Skeletal muscle cell (primary cell): ENCODE measurements at regions not wholly inside any gene's neighbourhood (a gene's known extent, or its start where the extent isn't known, plus 50 kb on each side); places are given as distances from the start of the nearest gene placed in this dataset.
A peak's percentile ranks its signal among the peaks of the same experiment; 100 is the strongest.

ENCODE experiments used
- DNase-seq: peaks from one replicate; pipeline ENCODE4 v3.0.0-alpha.2; 2010; ENCODE audit warnings: low read depth
- H3K4me3 ChIP-seq: 2 replicates; pipeline ENCODE4 v1.5.1; 2011; ENCODE audit warnings: low read depth, mild to moderate bottlenecking, control low read depth, low read length, moderate library complexity

DNA sequence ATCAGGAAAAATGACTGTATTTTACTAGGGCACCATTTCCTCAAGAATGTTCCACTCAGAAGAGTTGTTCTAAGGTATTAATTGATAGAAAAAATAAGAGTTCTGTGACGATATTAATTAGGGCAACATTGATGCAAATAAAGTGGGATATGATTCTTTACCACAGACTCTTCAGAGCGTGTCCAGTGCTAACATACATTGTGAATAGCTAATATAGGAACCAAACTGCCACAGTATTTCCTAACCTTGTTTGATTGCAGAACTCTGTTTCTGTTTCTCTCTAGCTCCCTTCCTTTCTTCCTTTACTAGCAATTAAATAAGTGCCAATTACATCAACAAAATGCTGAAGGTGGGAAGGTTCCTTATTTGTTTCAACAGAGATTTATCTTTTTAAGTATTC lies 154.1 kb upstream of the CPEB2 start:
- DNase-seq = no peak
- no peak overlapping the region for H3K4me3 ChIP-seq

DNA sequence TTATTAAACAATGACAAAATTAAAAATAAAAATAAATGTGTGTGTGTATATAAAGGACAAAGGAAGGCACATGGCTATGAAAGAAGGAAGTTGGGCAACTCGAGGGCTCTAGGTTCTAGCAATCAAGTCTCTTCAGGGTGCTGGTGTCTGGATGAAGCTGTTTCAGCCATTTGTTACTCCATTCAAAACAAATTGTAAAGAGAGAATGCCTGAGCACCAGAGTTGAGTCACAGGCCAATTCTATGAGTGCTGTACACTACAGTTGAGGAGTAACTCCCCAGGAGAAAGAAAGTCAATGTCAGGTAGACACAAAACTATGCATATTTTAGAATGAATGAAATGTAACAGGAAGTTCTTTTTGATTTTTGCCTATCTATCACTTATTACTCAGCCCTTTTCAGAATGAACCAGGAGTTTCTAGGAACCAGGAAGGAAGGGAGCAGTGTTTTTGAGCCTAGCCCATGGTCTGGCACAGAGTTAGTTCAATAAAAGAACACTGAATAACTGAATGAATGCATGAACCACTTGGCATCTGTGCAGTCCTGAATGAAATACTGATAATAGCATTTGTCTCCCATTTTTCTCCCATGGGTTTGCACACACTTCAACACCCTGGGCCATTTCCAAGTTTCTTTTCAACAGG lies 151.7 kb upstream of the CPEB2 start:
- no peak overlapping the region for H3K4me3 ChIP-seq
- no peak for DNase-seq

- H3K4me3 ChIP-seq = no peak overlapping the region
- peak; percentile 88 for DNase-seq
These were observed 148.9 kb upstream of the CPEB2 start for GRCh38 chr4:14853176-14853943.

- DNase-seq = no peak
- no peak overlapping the region for H3K4me3 ChIP-seq
These were observed 146.6 kb upstream of the CPEB2 start for GRCh38 chr4:14855719-14856061.

DNA sequence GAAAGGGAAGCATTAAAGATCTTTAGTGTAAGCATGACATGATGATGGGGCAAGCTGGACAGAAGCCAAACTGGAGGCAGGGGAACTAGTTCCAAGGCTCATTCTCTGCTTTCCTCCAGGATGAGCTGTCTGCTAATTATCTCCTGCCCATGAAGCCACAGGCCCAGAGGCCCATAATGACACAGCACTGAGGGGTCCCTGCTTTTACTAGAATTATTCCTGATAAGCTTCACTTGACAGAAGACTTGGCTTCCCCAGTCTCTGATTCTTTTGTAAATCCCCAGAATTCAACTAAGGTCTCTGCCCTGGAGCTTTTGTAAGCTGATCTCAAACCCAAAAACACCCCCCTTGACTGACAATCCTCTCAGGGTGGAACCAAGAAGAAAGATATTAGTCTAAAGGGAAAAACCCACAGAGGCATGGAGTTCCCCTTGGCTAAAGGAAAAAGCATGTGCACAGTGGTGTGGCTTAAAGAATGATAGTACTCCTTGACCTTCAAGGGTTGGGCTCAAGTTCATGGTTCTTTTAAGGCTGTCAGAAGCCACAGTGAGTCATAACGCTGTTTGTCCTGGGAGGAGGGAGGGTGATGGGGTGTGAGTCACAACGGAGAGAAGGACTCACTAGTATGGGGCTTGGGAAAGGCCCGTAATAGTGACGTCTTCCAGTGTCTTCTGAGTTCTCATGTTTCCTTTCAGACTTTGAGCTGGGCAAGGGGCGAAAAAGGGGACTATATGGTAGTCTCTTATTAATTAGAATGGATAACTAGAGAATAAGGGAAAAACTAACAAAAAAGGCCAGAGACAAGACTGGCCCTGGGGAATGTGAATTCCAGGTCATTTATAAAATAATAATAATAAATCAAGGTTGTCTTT lies 146.0 kb upstream of the CPEB2 start:
- no peak overlapping the region for H3K4me3 ChIP-seq
- peak; percentile 99 for DNase-seq

DNA sequence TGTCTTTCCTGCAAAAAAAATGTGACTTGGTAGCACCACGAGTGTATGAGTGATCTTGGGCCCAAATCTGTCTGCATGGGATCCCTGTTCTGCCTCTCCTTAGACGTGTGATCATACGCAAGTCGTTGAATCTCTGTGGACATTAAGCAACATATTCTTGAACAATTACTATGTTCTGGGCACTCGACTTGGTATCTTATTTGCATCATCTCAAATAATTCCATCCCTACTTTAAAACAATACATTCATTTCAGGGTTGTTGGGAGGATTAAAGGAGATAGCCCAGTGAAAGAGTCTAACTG lies 145.4 kb upstream of the CPEB2 start:
- DNase-seq = no peak
- no peak overlapping the region for H3K4me3 ChIP-seq

DNA sequence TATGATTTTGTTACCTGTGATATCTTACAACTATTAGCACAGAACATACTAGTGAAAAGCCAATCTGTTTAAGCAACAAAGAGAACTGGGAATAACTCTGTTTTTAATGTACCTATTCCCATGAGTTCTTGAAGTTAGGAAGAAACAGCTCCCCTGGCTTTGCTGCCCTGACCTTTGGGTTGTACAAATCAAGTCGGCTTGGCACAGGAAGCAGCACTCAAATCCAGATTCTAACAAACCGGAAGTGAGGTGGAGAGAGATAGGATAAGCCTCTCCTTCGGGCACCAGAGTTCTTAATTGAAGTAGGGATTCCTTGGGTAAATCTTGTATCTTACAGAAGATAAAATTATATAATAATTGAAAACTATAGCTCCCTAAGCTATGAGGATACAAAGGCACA lies 144.8 kb upstream of the CPEB2 start:
- no peak for DNase-seq
- no peak overlapping the region for H3K4me3 ChIP-seq

DNA sequence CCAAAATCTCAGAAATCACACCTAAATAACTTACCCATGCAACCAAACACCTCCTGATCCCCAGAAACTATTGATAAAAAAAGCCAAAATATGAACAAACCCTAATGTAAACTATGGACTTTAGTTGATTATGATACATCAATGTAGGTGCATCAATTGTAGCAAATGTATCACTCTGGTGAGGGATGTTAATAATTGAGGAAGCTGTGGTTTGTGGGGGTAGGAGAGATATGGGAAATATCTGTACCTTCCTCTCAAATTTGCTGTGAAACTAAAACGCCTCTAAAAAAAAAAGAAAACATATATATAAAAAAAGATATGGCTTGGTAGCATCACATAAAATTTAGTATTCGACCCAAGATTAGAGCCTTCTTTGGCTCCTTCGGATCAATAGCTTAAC lies 144.3 kb upstream of the CPEB2 start:
- DNase-seq = no peak
- H3K4me3 ChIP-seq = no peak overlapping the region

- peak overlapping the region; percentile 4 for H3K4me3 ChIP-seq
- DNase-seq = no peak
These were observed 139.4 kb upstream of the CPEB2 start for GRCh38 chr4:14862891-14863290.

GRCh38 chr4:14863418-14864364 lies 138.6 kb upstream of the CPEB2 start:
- DNase-seq = no peak

GRCh38 chr4:14864365-14865030 lies 137.8 kb upstream of the CPEB2 start:
- no peak for DNase-seq
- no peak overlapping the region for H3K4me3 ChIP-seq

More at GRCh38 chr4:14863418-14864364, 138.6 kb upstream of the CPEB2 start:
- no peak overlapping the region for H3K4me3 ChIP-seq

DNA sequence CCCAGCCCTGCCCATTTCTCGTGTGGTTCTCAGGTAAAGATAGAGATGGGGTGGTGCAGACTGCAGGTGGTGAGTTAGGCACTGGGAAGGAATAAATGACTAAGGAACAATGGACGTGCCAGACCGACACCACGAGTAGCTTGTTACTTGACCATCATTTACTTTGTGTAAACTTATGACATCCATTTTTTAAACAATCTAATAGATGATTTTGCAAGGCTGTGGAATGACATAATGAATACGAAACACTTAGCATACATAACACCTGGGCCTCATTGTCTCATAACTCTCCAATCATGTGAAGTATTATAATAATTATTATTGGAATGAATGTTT lies 137.3 kb upstream of the CPEB2 start:
- DNase-seq = no peak

DNA sequence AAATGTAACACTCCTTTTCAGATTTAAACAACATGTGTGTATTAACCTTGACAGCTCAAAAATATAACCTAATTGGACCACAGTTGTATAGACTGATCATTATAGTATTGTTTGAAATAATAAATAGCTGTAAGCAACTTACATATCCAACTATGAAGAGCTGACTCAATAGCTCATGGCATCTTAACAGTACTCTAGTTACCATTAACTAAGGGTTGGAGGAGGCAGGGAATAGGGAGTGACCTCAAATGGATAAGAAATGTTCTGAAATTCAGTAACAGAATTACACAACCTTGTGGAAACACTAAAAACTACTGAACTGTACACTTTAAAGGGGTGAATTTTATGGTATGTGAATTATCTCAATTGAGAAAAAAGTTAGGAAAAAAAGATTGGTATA lies 136.5 kb upstream of the CPEB2 start:
- no peak for DNase-seq
- H3K4me3 ChIP-seq = no peak overlapping the region

More for the DNA sequence above, 137.3 kb upstream of the CPEB2 start:
- H3K4me3 ChIP-seq = no peak overlapping the region

GRCh38 chr4:14867847-14868246 lies 134.4 kb upstream of the CPEB2 start:
- H3K4me3 ChIP-seq = no peak overlapping the region
- DNase-seq = no peak

- no peak overlapping the region for H3K4me3 ChIP-seq
- DNase-seq = no peak
These were observed 133.6 kb upstream of the CPEB2 start for GRCh38 chr4:14868426-14869395.

GRCh38 chr4:14871676-14872430 lies 130.4 kb upstream of the CPEB2 start:
- no peak for DNase-seq
- H3K4me3 ChIP-seq = no peak overlapping the region

GRCh38 chr4:14874990-14875389 lies 127.3 kb upstream of the CPEB2 start:
- H3K4me3 ChIP-seq = no peak overlapping the region
- no peak for DNase-seq
